ENCODE measurements at regions not wholly inside any gene's neighbourhood (a gene's known extent, or its start where the extent isn't known, plus 50 kb on each side); places are given as distances from the start of the nearest gene placed in this dataset.

DNA sequence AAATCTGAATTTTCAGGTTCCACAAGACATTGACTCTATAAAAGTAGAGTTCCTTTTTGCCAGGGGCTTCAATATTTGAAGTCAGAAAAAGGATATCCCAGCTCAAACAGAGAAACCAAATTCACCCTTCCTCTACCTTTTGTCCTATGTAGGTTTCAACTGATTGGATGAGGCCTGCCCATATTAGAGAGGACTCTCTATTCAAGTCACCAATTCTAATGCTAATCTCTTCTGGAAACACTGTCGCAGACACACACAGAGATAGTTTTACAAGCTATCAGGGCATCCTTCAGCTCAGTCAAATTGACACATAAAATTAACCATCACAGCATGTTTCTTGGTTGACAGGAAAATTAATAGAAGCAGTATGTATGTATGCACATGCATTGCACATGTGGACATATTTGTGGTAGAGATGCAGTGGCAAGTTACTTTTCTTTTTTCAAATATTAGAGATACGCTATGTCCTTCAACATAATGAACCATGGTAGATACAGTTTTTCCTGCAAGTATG, 207.1 kb downstream of the RAD51AP2 start:
- TF ChIP-seq CHD2 (IDR thresholded peaks at IDR 0.05; ENCODE audit: low read length, partially characterized antibody) (no peak), EP300 (IDR thresholded peaks at IDR 0.05; ENCODE audit: borderline replicate concordance in 1 of 2, low read depth in 1 of 2, low read length in 1 of 2) (no peak), EZH2phosphoT487 (IDR thresholded peaks at IDR 0.05; ENCODE audit: borderline replicate concordance, low read depth) (no peak), NFIC (IDR thresholded peaks at IDR 0.05; ENCODE audit: borderline replicate concordance) (no peak), FOXM1 (IDR thresholded peaks at IDR 0.05; ENCODE audit: low read depth) (no peak), JUND (IDR thresholded peaks at IDR 0.05) (no peak), TAF1 (IDR thresholded peaks at IDR 0.05; ENCODE audit: borderline replicate concordance, low read depth, low read length) (no peak), NRF1 (IDR thresholded peaks at IDR 0.05; ENCODE audit: low read depth, low read length) (no peak), MXI1 (IDR thresholded peaks at IDR 0.05; ENCODE audit: low read depth, low read length) (no peak), YY1 (IDR thresholded peaks at IDR 0.05; ENCODE audit: low read depth) (no peak), POLR2AphosphoS5 (IDR thresholded peaks at IDR 0.05; ENCODE audit: low read depth, low read length) (no peak)
- TF ChIP-seq, protein P1, sequence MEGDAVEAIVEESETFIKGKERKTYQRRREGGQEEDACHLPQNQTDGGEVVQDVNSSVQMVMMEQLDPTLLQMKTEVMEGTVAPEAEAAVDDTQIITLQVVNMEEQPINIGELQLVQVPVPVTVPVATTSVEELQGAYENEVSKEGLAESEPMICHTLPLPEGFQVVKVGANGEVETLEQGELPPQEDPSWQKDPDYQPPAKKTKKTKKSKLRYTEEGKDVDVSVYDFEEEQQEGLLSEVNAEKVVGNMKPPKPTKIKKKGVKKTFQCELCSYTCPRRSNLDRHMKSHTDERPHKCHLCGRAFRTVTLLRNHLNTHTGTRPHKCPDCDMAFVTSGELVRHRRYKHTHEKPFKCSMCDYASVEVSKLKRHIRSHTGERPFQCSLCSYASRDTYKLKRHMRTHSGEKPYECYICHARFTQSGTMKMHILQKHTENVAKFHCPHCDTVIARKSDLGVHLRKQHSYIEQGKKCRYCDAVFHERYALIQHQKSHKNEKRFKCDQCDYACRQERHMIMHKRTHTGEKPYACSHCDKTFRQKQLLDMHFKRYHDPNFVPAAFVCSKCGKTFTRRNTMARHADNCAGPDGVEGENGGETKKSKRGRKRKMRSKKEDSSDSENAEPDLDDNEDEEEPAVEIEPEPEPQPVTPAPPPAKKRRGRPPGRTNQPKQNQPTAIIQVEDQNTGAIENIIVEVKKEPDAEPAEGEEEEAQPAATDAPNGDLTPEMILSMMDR (IDR thresholded peaks at IDR 0.05), result no peak
